PFSK-1 (cell line): ENCODE measurements at regions not wholly inside any gene's neighbourhood (a gene's known extent, or its start where the extent isn't known, plus 50 kb on each side); places are given as distances from the start of the nearest gene placed in this dataset.

Experiments used
- POLR2AphosphoS5 ChIP-seq: IDR thresholded peaks from 2 replicates; pipeline ENCODE4 v1.6.1; 2012; ENCODE audit warnings: low read depth, mild to moderate bottlenecking, control low read depth, low read length, moderate library complexity
- SIN3A ChIP-seq: IDR thresholded peaks from 2 replicates; pipeline ENCODE4 v1.6.1; 2012; ENCODE audit warnings: mild to moderate bottlenecking, low read length, moderate library complexity, borderline replicate concordance; ENCODE audit not compliant: insufficient read depth
- TAF1 ChIP-seq: IDR thresholded peaks from 2 replicates; pipeline ENCODE4 v1.6.1; 2012; ENCODE audit warnings: low read length, control low read depth, borderline replicate concordance; ENCODE audit not compliant: insufficient read depth
- TF ChIP-seq, protein P1 (sequence below), 2 experiments: IDR thresholded peaks; 2 replicates each; pipeline versions ENCODE4 v1.6.1 to v1.8.0; 2011 to 2012; ENCODE audit warnings: low read depth in 2 of 2, low read length in 2 of 2, control low read depth in 1 of 2, inconsistent platforms in 1 of 2, mild to moderate bottlenecking in 1 of 2, moderate library complexity in 1 of 2; ENCODE audit not compliant: insufficient read depth in 1 of 2

DNA sequence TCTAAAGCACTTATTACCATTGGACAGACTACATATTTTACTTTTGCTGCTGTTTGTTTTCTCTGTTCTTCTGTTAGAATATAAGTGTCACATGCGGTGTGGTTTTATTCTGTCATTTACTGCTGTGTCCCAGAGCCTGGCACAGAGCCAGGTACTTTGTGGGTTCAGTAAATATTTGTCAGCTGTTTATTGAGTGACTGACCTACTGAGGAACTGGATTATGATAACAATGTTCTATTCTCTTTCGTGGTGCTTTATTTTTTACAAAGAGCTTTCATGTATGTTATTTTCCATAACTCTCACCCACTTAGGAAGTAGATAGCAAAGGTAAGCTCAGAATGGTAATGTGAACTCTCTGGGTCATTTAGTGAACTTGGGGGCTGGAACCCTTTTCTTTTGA is 118.8 kb downstream of the RWDD3 start:
- TF ChIP-seq POLR2AphosphoS5, result no peak
- TF ChIP-seq TAF1, result no peak
- TF ChIP-seq, protein P1, sequence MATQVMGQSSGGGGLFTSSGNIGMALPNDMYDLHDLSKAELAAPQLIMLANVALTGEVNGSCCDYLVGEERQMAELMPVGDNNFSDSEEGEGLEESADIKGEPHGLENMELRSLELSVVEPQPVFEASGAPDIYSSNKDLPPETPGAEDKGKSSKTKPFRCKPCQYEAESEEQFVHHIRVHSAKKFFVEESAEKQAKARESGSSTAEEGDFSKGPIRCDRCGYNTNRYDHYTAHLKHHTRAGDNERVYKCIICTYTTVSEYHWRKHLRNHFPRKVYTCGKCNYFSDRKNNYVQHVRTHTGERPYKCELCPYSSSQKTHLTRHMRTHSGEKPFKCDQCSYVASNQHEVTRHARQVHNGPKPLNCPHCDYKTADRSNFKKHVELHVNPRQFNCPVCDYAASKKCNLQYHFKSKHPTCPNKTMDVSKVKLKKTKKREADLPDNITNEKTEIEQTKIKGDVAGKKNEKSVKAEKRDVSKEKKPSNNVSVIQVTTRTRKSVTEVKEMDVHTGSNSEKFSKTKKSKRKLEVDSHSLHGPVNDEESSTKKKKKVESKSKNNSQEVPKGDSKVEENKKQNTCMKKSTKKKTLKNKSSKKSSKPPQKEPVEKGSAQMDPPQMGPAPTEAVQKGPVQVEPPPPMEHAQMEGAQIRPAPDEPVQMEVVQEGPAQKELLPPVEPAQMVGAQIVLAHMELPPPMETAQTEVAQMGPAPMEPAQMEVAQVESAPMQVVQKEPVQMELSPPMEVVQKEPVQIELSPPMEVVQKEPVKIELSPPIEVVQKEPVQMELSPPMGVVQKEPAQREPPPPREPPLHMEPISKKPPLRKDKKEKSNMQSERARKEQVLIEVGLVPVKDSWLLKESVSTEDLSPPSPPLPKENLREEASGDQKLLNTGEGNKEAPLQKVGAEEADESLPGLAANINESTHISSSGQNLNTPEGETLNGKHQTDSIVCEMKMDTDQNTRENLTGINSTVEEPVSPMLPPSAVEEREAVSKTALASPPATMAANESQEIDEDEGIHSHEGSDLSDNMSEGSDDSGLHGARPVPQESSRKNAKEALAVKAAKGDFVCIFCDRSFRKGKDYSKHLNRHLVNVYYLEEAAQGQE (IDR thresholded peaks at IDR 0.05; ENCODE audit: insufficient read depth in 1 of 2, low read depth in 2 of 2, low read length in 2 of 2), result no peak
- no peak for TF ChIP-seq SIN3A
